Central memory CD8-positive, alpha-beta T cell (primary cell): ENCODE measurements at regions not wholly inside any gene's neighbourhood (a gene's known extent, or its start where the extent isn't known, plus 50 kb on each side); places are given as distances from the start of the nearest gene placed in this dataset.

Experiments
- ATAC-seq: fragments of 150-1000 bp; cut with Tn5 transposase; replicated peaks from 2 replicates; pipeline ENCODE4 v1.10.0; 2022; ENCODE audit warnings: mild to moderate bottlenecking, moderate FRiP score, moderate number of reproducible peaks; ENCODE audit not compliant: poor library complexity, severe bottlenecking; ENCODE audit errors: extremely low read depth
- DNase-seq, 2 donors: peaks; one replicate each; pipeline ENCODE4 v3.0.0; 2021; ENCODE audit warnings: low spot score in 2 of 2
- H3K27ac Mint-ChIP-seq: one replicate; pipeline ENCODE4 v1.8.0; 2022; ENCODE audit warnings: low read depth, mild to moderate bottlenecking, moderate library complexity, mixed read lengths
- H3K27me3 Mint-ChIP-seq: one replicate; pipeline ENCODE4 v1.8.0; 2022; ENCODE audit warnings: mixed read lengths
- H3K36me3 Mint-ChIP-seq: one replicate; pipeline ENCODE4 v1.8.0; 2022; ENCODE audit warnings: mild to moderate bottlenecking, moderate library complexity, mixed read lengths; ENCODE audit not compliant: insufficient read depth
- H3K4me1 Mint-ChIP-seq: one replicate; pipeline ENCODE4 v1.8.0; 2022; ENCODE audit warnings: mixed read lengths
- H3K4me3 Mint-ChIP-seq: one replicate; pipeline ENCODE4 v1.8.0; 2022; ENCODE audit warnings: mild to moderate bottlenecking, moderate library complexity, mixed read lengths
- H3K9me3 Mint-ChIP-seq: one replicate; pipeline ENCODE4 v1.8.0; 2022; ENCODE audit warnings: mixed read lengths

GRCh38 chr4:160184884-160185283, 1082.0 kb downstream of the RAPGEF2 start:
- no peak overlapping the region for H3K4me3 Mint-ChIP-seq
- H3K4me1 Mint-ChIP-seq = no peaks in the 10 kb centered on the region
- ATAC-seq = no peak

DNA sequence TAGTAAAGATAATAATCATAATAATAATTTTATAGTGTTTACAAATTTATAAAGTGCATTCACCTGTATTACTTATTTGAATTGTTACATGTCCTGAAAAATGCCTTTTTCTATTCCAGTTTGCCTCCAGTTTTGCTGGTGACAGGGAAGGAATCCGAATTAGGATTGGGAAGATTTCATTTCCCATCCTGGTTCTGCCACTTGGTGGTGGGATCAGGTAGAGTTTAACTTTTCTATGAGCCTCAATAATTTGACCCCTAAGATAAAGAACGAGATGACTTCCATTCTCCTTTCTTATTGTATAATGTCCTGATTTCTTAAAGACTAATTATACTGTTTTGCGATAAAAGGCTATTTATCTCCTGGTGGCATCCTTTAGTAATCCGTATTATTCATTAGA, 1090.9 kb downstream of the RAPGEF2 start:
- no peak for ATAC-seq
- Mint-ChIP-seq H3K27me3 (no peaks in the 10 kb centered on the region), H3K4me1 (no peaks in the 10 kb centered on the region), H3K27ac (no peak overlapping the region), H3K36me3 (no peaks in the 10 kb centered on the region), H3K9me3 (peaks cover 11% of the 10 kb centered on the region), H3K4me3 (no peak overlapping the region)
- DNase-seq = no peak

More at GRCh38 chr4:160184884-160185283, 1082.0 kb downstream of the RAPGEF2 start:
- Mint-ChIP-seq H3K36me3 (no peaks in the 10 kb centered on the region), H3K9me3 (peaks cover 17% of the 10 kb centered on the region), H3K27me3 (no peaks in the 10 kb centered on the region), H3K27ac (no peak overlapping the region)
- DNase-seq = no peak

DNA sequence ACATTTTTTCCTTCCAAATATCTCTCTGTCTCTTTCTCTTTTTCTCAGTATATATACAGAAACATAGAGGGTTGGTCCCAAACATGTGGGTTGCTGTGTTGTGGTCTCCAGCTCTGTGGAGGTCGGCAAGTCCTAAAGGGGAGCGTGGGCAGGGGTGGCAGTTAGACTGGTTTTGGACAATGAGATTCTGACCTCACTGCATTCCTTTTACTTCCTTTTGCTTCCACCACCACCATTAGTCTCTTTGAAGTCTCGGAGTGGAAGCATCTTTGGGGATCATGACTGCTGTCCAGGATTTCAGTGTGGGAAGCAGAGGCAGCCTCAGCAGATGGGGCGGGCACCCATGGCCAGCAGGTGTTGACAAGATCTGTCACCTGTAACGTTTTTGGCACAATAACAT, 1091.8 kb downstream of the RAPGEF2 start:
- ATAC-seq (no peak), DNase-seq (no peak)
- Mint-ChIP-seq H3K27me3 (no peaks in the 10 kb centered on the region), H3K9me3 (peaks cover 20% of the 10 kb centered on the region), H3K36me3 (no peaks in the 10 kb centered on the region), H3K27ac (no peak overlapping the region), H3K4me3 (no peak overlapping the region), H3K4me1 (no peaks in the 10 kb centered on the region)

GRCh38 chr4:160202802-160203201, 1099.9 kb downstream of the RAPGEF2 start:
- H3K27me3 Mint-ChIP-seq = no peaks in the 10 kb centered on the region
- DNase-seq (no peak), ATAC-seq (no peak)
- no peak overlapping the region for H3K27ac Mint-ChIP-seq
- no peak overlapping the region for H3K4me3 Mint-ChIP-seq
- no peaks in the 10 kb centered on the region for H3K4me1 Mint-ChIP-seq
- H3K36me3 Mint-ChIP-seq = no peaks in the 10 kb centered on the region
- H3K9me3 Mint-ChIP-seq = peaks cover 29% of the 10 kb centered on the region

- Mint-ChIP-seq H3K27ac (no peak overlapping the region), H3K27me3 (no peaks in the 10 kb centered on the region), H3K4me3 (no peak overlapping the region), H3K4me1 (no peaks in the 10 kb centered on the region), H3K36me3 (no peaks in the 10 kb centered on the region), H3K9me3 (peaks cover 20% of the 10 kb centered on the region)
- ATAC-seq = no peak
- DNase-seq = no peak
Observed at GRCh38 chr4:160212078-160212477, 1109.2 kb downstream of the RAPGEF2 start.

DNA sequence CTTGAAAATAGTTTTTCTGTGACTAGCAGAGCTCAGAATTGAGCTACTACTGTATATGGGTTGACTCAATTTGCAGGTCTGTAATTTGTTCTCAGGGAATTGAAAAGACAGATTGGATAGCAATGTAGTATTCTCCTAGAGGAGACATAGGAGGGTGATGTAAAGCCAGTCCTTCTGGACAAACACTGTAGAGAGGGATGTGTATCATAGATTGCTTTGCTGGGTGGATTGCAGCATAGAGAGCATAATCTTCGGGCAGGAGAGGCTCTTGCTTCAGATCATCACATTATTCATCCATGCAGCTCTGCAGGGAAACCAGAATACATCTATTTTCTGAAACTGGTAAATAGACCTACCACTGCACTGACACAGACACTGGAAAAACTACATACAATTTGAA, 1110.5 kb downstream of the RAPGEF2 start:
- DNase-seq (no peak), ATAC-seq (no peak)
- Mint-ChIP-seq H3K27me3 (no peaks in the 10 kb centered on the region), H3K4me1 (no peaks in the 10 kb centered on the region), H3K9me3 (peaks cover 29% of the 10 kb centered on the region), H3K27ac (no peak overlapping the region), H3K4me3 (no peak overlapping the region), H3K36me3 (no peaks in the 10 kb centered on the region)

DNA sequence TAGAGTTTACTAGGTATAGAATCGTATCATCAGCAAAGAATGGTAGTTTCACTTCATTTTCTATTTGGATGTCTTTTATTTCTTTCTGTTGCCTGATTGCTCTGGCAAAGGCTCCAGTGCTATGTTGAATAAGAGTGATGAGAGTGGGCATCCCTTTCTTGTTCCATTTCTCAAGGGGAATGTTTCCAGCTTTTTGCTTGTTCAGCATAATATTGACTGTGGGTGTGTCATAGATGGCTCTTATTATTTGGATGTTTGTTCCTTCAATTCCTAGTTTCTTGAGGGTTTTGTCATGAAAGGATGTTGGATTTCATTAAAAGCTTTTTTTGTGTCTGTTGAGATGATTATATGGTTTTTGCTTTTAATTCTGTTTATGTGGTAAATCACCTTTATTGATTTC, 1114.5 kb downstream of the RAPGEF2 start:
- peaks cover 24% of the 10 kb centered on the region for H3K9me3 Mint-ChIP-seq
- H3K4me1 Mint-ChIP-seq = no peaks in the 10 kb centered on the region
- DNase-seq = no peak
- no peaks in the 10 kb centered on the region for H3K27me3 Mint-ChIP-seq
- H3K4me3 Mint-ChIP-seq = no peak overlapping the region
- no peaks in the 10 kb centered on the region for H3K36me3 Mint-ChIP-seq
- ATAC-seq = no peak
- H3K27ac Mint-ChIP-seq = no peak overlapping the region

DNA sequence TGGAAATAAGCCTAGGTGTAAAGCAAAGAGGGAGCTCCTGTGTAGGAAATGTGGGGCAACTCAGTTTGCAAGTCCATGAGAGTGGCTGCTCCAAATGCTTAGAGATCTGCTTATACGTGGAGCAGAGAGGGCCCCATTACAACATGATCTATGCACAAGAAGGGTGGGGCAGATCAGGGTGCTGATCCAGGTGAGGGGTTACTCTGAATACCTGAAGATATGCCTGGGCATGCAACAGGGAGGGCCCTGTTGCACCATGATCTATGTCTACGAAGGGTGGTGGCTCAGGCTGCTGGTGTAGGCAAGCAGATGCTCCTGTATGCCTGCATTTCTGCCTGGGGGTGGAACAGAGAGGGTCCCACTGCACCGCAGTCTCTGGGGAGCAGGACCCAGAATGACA, 1121.2 kb downstream of the RAPGEF2 start:
- DNase-seq (no peak), ATAC-seq (no peak)
- Mint-ChIP-seq H3K27ac (no peak overlapping the region), H3K36me3 (no peaks in the 10 kb centered on the region), H3K4me3 (no peak overlapping the region), H3K9me3 (peaks cover 25% of the 10 kb centered on the region), H3K27me3 (no peaks in the 10 kb centered on the region), H3K4me1 (no peaks in the 10 kb centered on the region)

DNA sequence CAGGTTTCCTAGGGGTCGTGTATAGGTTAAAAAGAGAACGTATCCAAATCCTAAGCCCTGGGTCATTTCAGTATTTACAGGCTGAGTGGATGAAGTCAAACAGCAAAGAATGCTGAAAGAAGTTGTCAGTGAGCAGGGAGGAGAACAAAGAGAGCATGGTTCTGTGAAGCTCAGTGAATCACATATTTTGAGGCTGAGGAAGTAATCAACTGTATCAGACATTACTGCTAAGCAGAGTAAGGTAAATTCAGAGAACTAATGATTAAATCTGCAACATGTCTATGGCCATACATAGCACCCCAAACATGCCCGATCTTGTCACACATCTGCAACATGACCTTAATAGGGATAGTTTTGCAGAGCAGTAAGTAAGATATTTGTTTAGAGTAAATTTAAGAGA, 1130.3 kb downstream of the RAPGEF2 start:
- Mint-ChIP-seq H3K4me3 (no peak overlapping the region), H3K4me1 (no peaks in the 10 kb centered on the region), H3K9me3 (peaks cover 28% of the 10 kb centered on the region), H3K27me3 (no peaks in the 10 kb centered on the region), H3K27ac (no peak overlapping the region), H3K36me3 (no peaks in the 10 kb centered on the region)
- DNase-seq = no peak
- no peak for ATAC-seq

GRCh38 chr4:160235285-160235684, 1132.4 kb downstream of the RAPGEF2 start:
- ATAC-seq = no peak
- no peaks in the 10 kb centered on the region for H3K4me1 Mint-ChIP-seq
- no peak overlapping the region for H3K27ac Mint-ChIP-seq

DNA sequence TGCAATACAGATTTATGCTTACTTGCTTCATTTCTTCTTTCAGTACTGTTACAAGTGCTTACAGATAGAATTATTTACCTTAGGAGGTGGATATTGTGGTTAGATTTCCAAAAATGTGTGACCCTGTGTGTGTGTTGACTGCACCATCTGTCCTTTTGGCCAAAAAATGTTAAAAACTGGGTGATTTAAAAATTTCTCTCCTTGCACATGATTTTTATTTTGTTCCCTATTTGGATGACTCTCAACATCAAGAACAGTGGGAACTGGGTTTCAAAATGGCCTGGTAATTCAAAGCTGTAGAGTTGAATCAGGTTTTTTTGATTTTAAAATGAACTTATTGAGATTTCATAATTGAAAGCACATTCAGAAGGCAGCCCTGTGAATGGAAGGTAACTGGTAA, 1132.9 kb downstream of the RAPGEF2 start:
- H3K4me3 Mint-ChIP-seq = no peak overlapping the region
- no peak overlapping the region for H3K27ac Mint-ChIP-seq
- DNase-seq = no peak
- H3K36me3 Mint-ChIP-seq = no peaks in the 10 kb centered on the region
- peaks cover 19% of the 10 kb centered on the region for H3K9me3 Mint-ChIP-seq
- H3K4me1 Mint-ChIP-seq = no peaks in the 10 kb centered on the region
- no peak for ATAC-seq
- no peaks in the 10 kb centered on the region for H3K27me3 Mint-ChIP-seq

More at GRCh38 chr4:160235285-160235684, 1132.4 kb downstream of the RAPGEF2 start:
- peaks cover 22% of the 10 kb centered on the region for H3K9me3 Mint-ChIP-seq
- no peak for DNase-seq
- H3K27me3 Mint-ChIP-seq = no peaks in the 10 kb centered on the region
- no peaks in the 10 kb centered on the region for H3K36me3 Mint-ChIP-seq
- H3K4me3 Mint-ChIP-seq = no peak overlapping the region

GRCh38 chr4:160238790-160239189, 1135.9 kb downstream of the RAPGEF2 start:
- H3K27ac Mint-ChIP-seq = no peak overlapping the region
- H3K36me3 Mint-ChIP-seq = no peaks in the 10 kb centered on the region
- ATAC-seq (no peak), DNase-seq (no peak)
- H3K27me3 Mint-ChIP-seq = no peaks in the 10 kb centered on the region
- no peak overlapping the region for H3K4me3 Mint-ChIP-seq
- H3K9me3 Mint-ChIP-seq = peaks cover 16% of the 10 kb centered on the region
- no peaks in the 10 kb centered on the region for H3K4me1 Mint-ChIP-seq

DNA sequence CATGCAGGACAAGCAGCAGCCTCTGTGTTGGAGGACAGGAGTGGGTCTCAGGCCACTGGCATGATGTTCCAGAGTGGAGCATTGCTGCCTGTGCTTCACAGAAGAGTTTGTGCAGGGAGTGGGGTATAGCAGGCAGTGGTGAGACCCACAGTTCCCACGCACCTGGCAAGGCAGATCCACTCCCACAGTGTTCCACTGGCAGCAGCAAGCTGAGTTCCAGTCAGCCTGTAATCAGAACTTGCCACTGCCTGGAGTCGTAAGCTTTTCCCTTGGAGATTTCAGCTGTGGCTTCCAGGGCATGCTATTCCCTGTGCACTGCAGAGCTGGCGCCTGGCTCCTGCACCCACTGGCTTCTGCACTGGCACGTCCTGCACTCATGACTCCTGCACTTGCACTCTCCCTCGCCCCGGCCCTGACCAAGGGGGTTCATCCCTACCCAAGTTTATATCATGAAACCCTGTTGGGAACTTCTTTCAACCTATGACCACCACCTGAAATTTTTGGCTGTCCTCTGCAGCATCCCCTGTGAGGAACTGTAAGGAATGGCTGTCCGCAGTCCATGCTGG, 1144.3 kb downstream of the RAPGEF2 start:
- DNase-seq (no peak), ATAC-seq (no peak)
- Mint-ChIP-seq H3K4me3 (no peak overlapping the region), H3K27me3 (no peaks in the 10 kb centered on the region), H3K9me3 (peaks cover 20% of the 10 kb centered on the region), H3K36me3 (no peaks in the 10 kb centered on the region), H3K27ac (no peak overlapping the region), H3K4me1 (no peaks in the 10 kb centered on the region)
